ENCODE measurements at regions not wholly inside any gene's neighbourhood (a gene's known extent, or its start where the extent isn't known, plus 50 kb on each side); places are given as distances from the start of the nearest gene placed in this dataset.

- Histone ChIP-seq H3K9me3 (ENCODE audit: insufficient read depth, low read depth, low read length) (no peaks in the 10 kb centered on the region), H2AFZ (ENCODE audit: low read depth, low read length) (no peak overlapping the region), H3K9ac (ENCODE audit: low read length) (no peak overlapping the region), H3K27ac (ENCODE audit: low read depth, low read length) (no peak overlapping the region), H3K4me3 (ENCODE audit: insufficient read depth, low read depth, low read length) (no peak overlapping the region), H3K4me2 (ENCODE audit: low read length) (no peak overlapping the region), H4K20me1 (ENCODE audit: insufficient read depth, low read length) (no peaks in the 10 kb centered on the region), H3K4me1 (ENCODE audit: insufficient read depth, low read length) (no peaks in the 10 kb centered on the region), H3K79me2 (ENCODE audit: insufficient read depth, low read length) (no peaks in the 10 kb centered on the region), H3K36me3 (ENCODE audit: insufficient read depth, low read length) (no peaks in the 10 kb centered on the region), H3K27me3 (ENCODE audit: insufficient read depth, low read length) (no peaks in the 10 kb centered on the region)
- no peak overlapping the region for H3K4me3 Mint-ChIP-seq (ENCODE audit: unreplicated experiment)
- H3K27ac Mint-ChIP-seq (ENCODE audit: unreplicated experiment) = no peak overlapping the region
- FAIRE-seq (no peak), DNase-seq (ENCODE audit: low read depth) (no peak)
- no peaks in the 10 kb centered on the region for H3K9me3 Mint-ChIP-seq (ENCODE audit: unreplicated experiment)
- no peak for TF ChIP-seq CTCF (IDR thresholded peaks at IDR 0.05; ENCODE audit: insufficient read depth, low read depth, low read length)
- TF ChIP-seq EZH2 (IDR thresholded peaks at IDR 0.05; ENCODE audit: insufficient read depth, low read length) = no peak
- H3K4me1 Mint-ChIP-seq (ENCODE audit: low read depth, unreplicated experiment) = no peaks in the 10 kb centered on the region
- H3K36me3 Mint-ChIP-seq (ENCODE audit: low read depth, unreplicated experiment) = no peaks in the 10 kb centered on the region
- no peaks in the 10 kb centered on the region for H3K27me3 Mint-ChIP-seq (ENCODE audit: low read depth, unreplicated experiment)
Measured at GRCh38 chr20:12466915-12467314, 541.9 kb upstream of the SPTLC3 start.

GRCh38 chr20:12467758-12468157 lies 541.0 kb upstream of the SPTLC3 start:
- Mint-ChIP-seq H3K27me3 (ENCODE audit: low read depth, unreplicated experiment) (no peaks in the 10 kb centered on the region), H3K4me3 (ENCODE audit: unreplicated experiment) (no peak overlapping the region), H3K4me1 (ENCODE audit: low read depth, unreplicated experiment) (no peaks in the 10 kb centered on the region), H3K27ac (ENCODE audit: unreplicated experiment) (no peak overlapping the region), H3K36me3 (ENCODE audit: low read depth, unreplicated experiment) (no peaks in the 10 kb centered on the region), H3K9me3 (ENCODE audit: unreplicated experiment) (no peaks in the 10 kb centered on the region)
- Histone ChIP-seq H3K9me3 (ENCODE audit: insufficient read depth, low read depth, low read length) (no peaks in the 10 kb centered on the region), H2AFZ (ENCODE audit: low read depth, low read length) (no peak overlapping the region), H3K4me2 (ENCODE audit: low read length) (no peak overlapping the region), H3K27ac (ENCODE audit: low read depth, low read length) (no peak overlapping the region), H3K9ac (ENCODE audit: low read length) (no peak overlapping the region), H3K79me2 (ENCODE audit: insufficient read depth, low read length) (no peaks in the 10 kb centered on the region), H3K27me3 (ENCODE audit: insufficient read depth, low read length) (no peaks in the 10 kb centered on the region), H3K4me1 (ENCODE audit: insufficient read depth, low read length) (no peaks in the 10 kb centered on the region), H3K4me3 (ENCODE audit: insufficient read depth, low read depth, low read length) (no peak overlapping the region), H4K20me1 (ENCODE audit: insufficient read depth, low read length) (no peaks in the 10 kb centered on the region), H3K36me3 (ENCODE audit: insufficient read depth, low read length) (no peaks in the 10 kb centered on the region)
- FAIRE-seq = no peak
- DNase-seq (ENCODE audit: low read depth) = no peak
- TF ChIP-seq EZH2 (IDR thresholded peaks at IDR 0.05; ENCODE audit: insufficient read depth, low read length) = no peak

GRCh38 chr20:12482661-12483060 lies 526.1 kb upstream of the SPTLC3 start:
- no peak for FAIRE-seq
- H3K9ac ChIP-seq (ENCODE audit: low read length) = no peak overlapping the region
- DNase-seq (ENCODE audit: low read depth) = no peak
- H3K4me1 ChIP-seq (ENCODE audit: insufficient read depth, low read length) = no peaks in the 10 kb centered on the region
- H3K9me3 ChIP-seq (ENCODE audit: insufficient read depth, low read depth, low read length) = peaks cover 3% of the 10 kb centered on the region
- TF ChIP-seq CTCF (IDR thresholded peaks at IDR 0.05; ENCODE audit: insufficient read depth, low read depth, low read length) (no peak), EZH2 (IDR thresholded peaks at IDR 0.05; ENCODE audit: insufficient read depth, low read length) (no peak)
- H3K79me2 ChIP-seq (ENCODE audit: insufficient read depth, low read length) = no peaks in the 10 kb centered on the region
- no peaks in the 10 kb centered on the region for H3K27me3 Mint-ChIP-seq (ENCODE audit: low read depth, unreplicated experiment)
- H2AFZ ChIP-seq (ENCODE audit: low read depth, low read length) = no peak overlapping the region
- H3K36me3 Mint-ChIP-seq (ENCODE audit: low read depth, unreplicated experiment) = no peaks in the 10 kb centered on the region
- H3K27ac Mint-ChIP-seq (ENCODE audit: unreplicated experiment) = no peak overlapping the region
- H3K4me1 Mint-ChIP-seq (ENCODE audit: low read depth, unreplicated experiment) = no peaks in the 10 kb centered on the region
- H3K36me3 ChIP-seq (ENCODE audit: insufficient read depth, low read length) = no peaks in the 10 kb centered on the region
- H3K27me3 ChIP-seq (ENCODE audit: insufficient read depth, low read length) = no peaks in the 10 kb centered on the region
- no peaks in the 10 kb centered on the region for H3K9me3 Mint-ChIP-seq (ENCODE audit: unreplicated experiment)
- H3K4me2 ChIP-seq (ENCODE audit: low read length) = no peak overlapping the region
- H4K20me1 ChIP-seq (ENCODE audit: insufficient read depth, low read length) = no peaks in the 10 kb centered on the region
- no peak overlapping the region for H3K4me3 Mint-ChIP-seq (ENCODE audit: unreplicated experiment)
- H3K4me3 ChIP-seq (ENCODE audit: insufficient read depth, low read depth, low read length) = no peak overlapping the region
- no peak overlapping the region for H3K27ac ChIP-seq (ENCODE audit: low read depth, low read length)
